ENCODE measurements at regions not wholly inside any gene's neighbourhood (a gene's known extent, or its start where the extent isn't known, plus 50 kb on each side); places are given as distances from the start of the nearest gene placed in this dataset.
"Not testable (repeated sequence)": the region's sequence is repeated elsewhere in the genome, so short reads cannot be mapped to it uniquely, and the experiment has no call there.

GRCh38 chr5:96203761-96204160 is 229.3 kb downstream of the PCSK1 start:
- Mint-ChIP-seq H3K9me3 (peaks cover 30% of the 10 kb centered on the region), H3K27ac (ENCODE audit: unreplicated experiment) (no peak overlapping the region), H3K27me3 (ENCODE audit: low read depth) (no peaks in the 10 kb centered on the region), H3K4me1 (no peaks in the 10 kb centered on the region), H3K4me3 (no peak overlapping the region), H3K36me3 (ENCODE audit: low read depth) (peaks cover 17% of the 10 kb centered on the region)
- no peak for DNase-seq (ENCODE audit: low read depth, low spot score)
- TF ChIP-seq, protein P1, sequence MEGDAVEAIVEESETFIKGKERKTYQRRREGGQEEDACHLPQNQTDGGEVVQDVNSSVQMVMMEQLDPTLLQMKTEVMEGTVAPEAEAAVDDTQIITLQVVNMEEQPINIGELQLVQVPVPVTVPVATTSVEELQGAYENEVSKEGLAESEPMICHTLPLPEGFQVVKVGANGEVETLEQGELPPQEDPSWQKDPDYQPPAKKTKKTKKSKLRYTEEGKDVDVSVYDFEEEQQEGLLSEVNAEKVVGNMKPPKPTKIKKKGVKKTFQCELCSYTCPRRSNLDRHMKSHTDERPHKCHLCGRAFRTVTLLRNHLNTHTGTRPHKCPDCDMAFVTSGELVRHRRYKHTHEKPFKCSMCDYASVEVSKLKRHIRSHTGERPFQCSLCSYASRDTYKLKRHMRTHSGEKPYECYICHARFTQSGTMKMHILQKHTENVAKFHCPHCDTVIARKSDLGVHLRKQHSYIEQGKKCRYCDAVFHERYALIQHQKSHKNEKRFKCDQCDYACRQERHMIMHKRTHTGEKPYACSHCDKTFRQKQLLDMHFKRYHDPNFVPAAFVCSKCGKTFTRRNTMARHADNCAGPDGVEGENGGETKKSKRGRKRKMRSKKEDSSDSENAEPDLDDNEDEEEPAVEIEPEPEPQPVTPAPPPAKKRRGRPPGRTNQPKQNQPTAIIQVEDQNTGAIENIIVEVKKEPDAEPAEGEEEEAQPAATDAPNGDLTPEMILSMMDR (conservative IDR thresholded peaks at IDR 0.05) = no peak

GRCh38 chr5:96201503-96201902 is 231.5 kb downstream of the PCSK1 start:
- DNase-seq (ENCODE audit: low read depth, low spot score) = no peak
- Mint-ChIP-seq H3K36me3 (ENCODE audit: low read depth) (no peaks in the 10 kb centered on the region), H3K27me3 (ENCODE audit: low read depth) (no peaks in the 10 kb centered on the region), H3K4me3 (no peak overlapping the region), H3K4me1 (no peaks in the 10 kb centered on the region), H3K9me3 (peaks cover 8% of the 10 kb centered on the region), H3K27ac (ENCODE audit: unreplicated experiment) (no peak overlapping the region)
- TF ChIP-seq, protein P1 (conservative IDR thresholded peaks at IDR 0.05) = no peak

DNA sequence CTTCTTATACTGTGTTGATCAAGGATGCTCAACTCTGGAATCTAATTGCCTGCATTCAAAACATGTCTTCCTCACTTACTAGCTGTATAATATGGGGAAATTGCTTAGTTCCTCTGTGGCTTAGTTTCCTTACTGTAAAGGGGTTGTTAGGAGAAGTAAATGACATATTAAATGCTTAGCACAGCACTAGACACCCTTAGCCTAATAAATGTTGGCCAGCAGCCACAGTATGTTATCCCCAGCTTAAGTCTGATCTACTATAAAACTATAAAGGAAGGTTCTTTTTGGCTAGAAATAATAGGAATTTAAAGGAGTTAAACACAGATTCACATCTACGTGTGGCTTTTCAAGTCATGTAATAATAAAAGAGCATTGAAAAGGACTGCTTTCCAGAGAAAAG is 232.4 kb downstream of the PCSK1 start:
- no peak overlapping the region for H3K27ac Mint-ChIP-seq (ENCODE audit: unreplicated experiment)
- no peaks in the 10 kb centered on the region for H3K36me3 Mint-ChIP-seq (ENCODE audit: low read depth)
- H3K4me3 Mint-ChIP-seq = no peak overlapping the region
- H3K27me3 Mint-ChIP-seq (ENCODE audit: low read depth) = no peaks in the 10 kb centered on the region
- peaks cover 2% of the 10 kb centered on the region for H3K9me3 Mint-ChIP-seq
- TF ChIP-seq, protein P1 (conservative IDR thresholded peaks at IDR 0.05) = no peak
- H3K4me1 Mint-ChIP-seq = no peaks in the 10 kb centered on the region
- DNase-seq (ENCODE audit: low read depth, low spot score) = no peak

GRCh38 chr5:96199713-96200183 is 233.3 kb downstream of the PCSK1 start:
- Mint-ChIP-seq H3K4me1 (no peaks in the 10 kb centered on the region), H3K27me3 (ENCODE audit: low read depth) (no peaks in the 10 kb centered on the region), H3K4me3 (no peak overlapping the region), H3K27ac (ENCODE audit: unreplicated experiment) (no peak overlapping the region), H3K9me3 (no peaks in the 10 kb centered on the region), H3K36me3 (ENCODE audit: low read depth) (no peaks in the 10 kb centered on the region)
- no peak for DNase-seq (ENCODE audit: low read depth, low spot score)
- TF ChIP-seq, protein P1 (conservative IDR thresholded peaks at IDR 0.05) = no peak

GRCh38 chr5:96198356-96199058 is 234.5 kb downstream of the PCSK1 start:
- Mint-ChIP-seq H3K9me3 (no peaks in the 10 kb centered on the region), H3K27me3 (ENCODE audit: low read depth) (no peaks in the 10 kb centered on the region), H3K4me3 (no peak overlapping the region), H3K36me3 (ENCODE audit: low read depth) (no peaks in the 10 kb centered on the region), H3K4me1 (no peaks in the 10 kb centered on the region), H3K27ac (ENCODE audit: unreplicated experiment) (no peak overlapping the region)
- DNase-seq (ENCODE audit: low read depth, low spot score) = no peak
- TF ChIP-seq, protein P1 (conservative IDR thresholded peaks at IDR 0.05) = no peak

GRCh38 chr5:96197767-96198166 is 235.3 kb downstream of the PCSK1 start:
- H3K27me3 Mint-ChIP-seq (ENCODE audit: low read depth); DNase-seq (ENCODE audit: low read depth, low spot score); H3K27ac Mint-ChIP-seq (ENCODE audit: unreplicated experiment); H3K36me3 Mint-ChIP-seq (ENCODE audit: low read depth); H3K4me3 Mint-ChIP-seq; H3K9me3 Mint-ChIP-seq; H3K4me1 Mint-ChIP-seq: not testable (repeated sequence)

Data from neural crest cell (in vitro differentiated cells).